AG09319 (cell line): ENCODE measurements at regions not wholly inside any gene's neighbourhood (a gene's known extent, or its start where the extent isn't known, plus 50 kb on each side); places are given as distances from the start of the nearest gene placed in this dataset.

Source experiments
- DNase-seq: peaks from one replicate; pipeline ENCODE4 v3.0.0-alpha.2; 2010; ENCODE audit warnings: low read depth; ENCODE audit errors: extremely low read depth
- CTCF ChIP-seq: IDR thresholded peaks from 2 replicates; pipeline ENCODE4 v1.5.1; 2011; ENCODE audit warnings: low read depth, mild to moderate bottlenecking, inconsistent platforms, low read length, moderate library complexity

GRCh38 chr4:22573198-22573597 is 57.3 kb upstream of the ADGRA3 start:
- no peak for TF ChIP-seq CTCF
- DNase-seq, result no peak

DNA sequence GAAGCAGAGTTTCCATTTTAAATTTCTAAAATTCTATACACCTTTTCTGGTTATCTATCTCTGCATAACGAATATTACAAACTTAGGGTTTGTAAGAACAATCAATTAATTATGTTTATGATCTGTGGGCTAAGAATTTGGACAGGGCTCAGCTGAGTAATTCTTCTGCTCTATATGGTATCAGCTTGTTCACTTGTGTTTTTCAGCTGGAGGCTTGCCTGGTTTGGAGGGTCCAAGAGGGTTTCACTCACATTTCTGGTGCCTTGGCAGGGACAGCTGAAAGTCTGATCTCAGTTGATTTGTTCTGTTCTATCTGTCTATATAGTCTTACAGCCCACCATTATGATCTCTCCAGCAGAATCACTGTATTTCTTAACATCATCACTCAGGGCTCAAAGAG is 57.8 kb upstream of the ADGRA3 start:
- no peak for TF ChIP-seq CTCF
- no peak for DNase-seq

GRCh38 chr4:22574424-22574823 is 58.6 kb upstream of the ADGRA3 start:
- TF ChIP-seq CTCF, result no peak

DNA sequence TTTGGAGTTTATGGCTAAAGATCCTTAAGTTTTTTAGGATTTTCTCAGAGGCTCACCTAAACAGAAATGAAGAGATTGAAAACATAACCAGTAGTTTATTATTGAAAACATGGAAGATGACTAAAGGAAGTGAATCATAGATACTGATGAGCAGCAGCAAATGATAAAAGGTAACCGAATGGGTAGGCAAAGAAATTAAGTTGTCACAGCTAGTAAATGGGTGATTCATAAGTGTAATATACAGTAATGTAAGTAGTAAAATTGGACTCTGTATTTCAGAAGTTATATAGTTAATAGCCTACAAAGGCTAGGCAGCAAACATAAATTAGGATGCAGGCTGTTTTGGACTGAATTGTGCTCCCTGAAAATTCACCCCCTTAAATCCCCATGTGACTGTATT is 59.0 kb upstream of the ADGRA3 start:
- no peak for DNase-seq
- TF ChIP-seq CTCF, result no peak

More at GRCh38 chr4:22574424-22574823, 58.6 kb upstream of the ADGRA3 start:
- no peak for DNase-seq

GRCh38 chr4:22587253-22587652 is 71.4 kb upstream of the ADGRA3 start:
- no peak for DNase-seq
- TF ChIP-seq CTCF, result no peak

DNA sequence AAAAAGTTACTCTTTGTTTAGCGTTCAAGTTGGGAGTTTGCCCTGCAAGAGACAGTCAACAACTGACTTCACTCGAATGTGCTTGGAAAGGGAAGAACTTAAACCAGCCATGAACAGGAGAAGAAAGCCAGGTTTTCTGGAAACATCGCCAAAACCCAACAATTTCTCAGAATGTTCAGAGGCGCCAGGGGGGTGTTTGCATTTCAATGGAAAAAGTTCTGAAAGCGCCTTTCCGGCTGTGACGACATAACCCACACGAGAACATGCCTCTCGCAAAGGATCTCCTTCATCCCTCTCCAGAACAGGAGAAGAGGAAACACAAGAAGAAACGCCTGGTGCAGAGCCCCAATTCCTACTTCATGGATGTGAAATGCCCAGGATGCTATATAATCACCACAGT is 78.1 kb upstream of the ADGRA3 start:
- DNase-seq, result no peak
- no peak for TF ChIP-seq CTCF

DNA sequence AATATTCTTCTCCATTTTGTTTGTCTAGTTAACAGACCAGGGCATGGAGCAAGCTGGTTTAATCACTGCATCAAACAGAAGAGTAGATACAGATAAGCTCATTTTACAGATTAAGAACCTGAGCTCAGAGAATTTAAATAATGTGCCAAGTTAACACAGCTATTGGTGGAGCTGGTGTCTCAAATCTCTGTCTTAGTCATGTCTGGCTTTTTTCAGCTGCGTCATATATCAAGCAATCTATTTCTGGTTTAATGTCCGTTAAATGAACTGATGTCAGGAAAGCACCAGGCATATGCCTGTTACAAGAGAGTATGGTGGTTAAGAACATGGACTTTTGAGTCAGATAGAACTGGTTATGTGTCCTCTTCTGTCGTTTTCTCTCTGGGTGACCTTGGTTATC is 79.8 kb upstream of the ADGRA3 start:
- TF ChIP-seq CTCF, result no peak
- DNase-seq, result no peak

- no peak for TF ChIP-seq CTCF
- DNase-seq, result no peak
These were observed 80.5 kb upstream of the ADGRA3 start for GRCh38 chr4:22596409-22596808.
